NK-92 treated with Interleukin-12 subunit alpha and Interleukin-12 subunit beta, amount 100 ng/mL, for 24 hours (cell line): ENCODE measurements at regions not wholly inside any gene's neighbourhood (a gene's known extent, or its start where the extent isn't known, plus 50 kb on each side); places are given as distances from the start of the nearest gene placed in this dataset.
"Not testable (repeated sequence)": the region's sequence is repeated elsewhere in the genome, so short reads cannot be mapped to it uniquely, and the experiment has no call there.

Experiments
- DNase-seq: peaks from one replicate; lab custom pipeline; 2025; lab: John Stamatoyannopoulos, UW

DNA sequence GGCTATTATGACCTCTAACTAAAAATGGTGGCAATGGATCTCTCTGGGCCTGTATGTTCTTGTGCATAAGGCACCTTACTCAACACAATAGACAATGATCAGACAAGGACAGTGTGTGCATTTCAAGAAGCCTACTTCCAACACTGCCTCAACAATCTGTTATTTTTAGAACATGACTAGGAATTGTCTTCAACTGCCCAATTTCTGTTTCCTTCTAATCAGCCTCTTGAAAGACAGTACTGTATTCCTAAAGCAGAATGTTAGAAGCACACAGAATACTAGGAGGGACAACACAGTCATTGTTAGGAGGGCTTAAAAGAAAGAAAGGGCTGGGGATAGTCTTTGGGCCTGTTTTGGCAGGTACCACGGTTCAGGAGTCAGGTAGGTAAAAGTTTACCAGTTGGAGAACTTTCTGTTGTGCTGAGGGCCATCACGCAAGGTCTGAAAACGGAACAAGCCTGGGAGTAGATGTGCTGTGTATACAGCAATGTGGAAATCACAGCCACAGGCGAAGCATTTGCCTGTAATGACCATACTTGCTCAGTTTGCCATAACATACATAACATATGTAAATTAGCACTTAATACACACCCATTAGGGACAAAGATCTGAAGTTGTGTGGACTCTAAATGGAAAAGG lies 100.8 kb upstream of the ATXN3L start:
- no peak for DNase-seq

DNA sequence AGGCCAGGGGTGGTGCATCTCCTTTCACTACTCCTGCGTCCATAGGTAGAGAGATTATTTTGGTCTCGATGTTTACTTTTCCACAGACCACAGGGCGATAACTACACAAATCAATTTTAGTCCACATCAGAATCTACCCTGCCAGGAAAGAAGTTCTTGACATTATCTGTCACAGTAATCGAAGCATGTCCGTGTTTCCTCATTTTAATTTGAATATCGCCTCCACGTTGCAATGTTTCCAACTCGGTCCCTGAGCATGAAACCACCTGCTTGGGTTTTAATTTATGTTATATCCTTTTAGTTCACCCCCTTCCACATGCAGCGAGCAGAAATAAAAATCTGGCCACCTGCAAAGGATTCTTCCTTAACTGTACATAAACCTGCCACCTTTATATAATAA lies 100.1 kb upstream of the ATXN3L start:
- no peak for DNase-seq

GRCh38 chrX:13419276-13419675 lies 99.4 kb upstream of the ATXN3L start:
- no peak for DNase-seq

DNA sequence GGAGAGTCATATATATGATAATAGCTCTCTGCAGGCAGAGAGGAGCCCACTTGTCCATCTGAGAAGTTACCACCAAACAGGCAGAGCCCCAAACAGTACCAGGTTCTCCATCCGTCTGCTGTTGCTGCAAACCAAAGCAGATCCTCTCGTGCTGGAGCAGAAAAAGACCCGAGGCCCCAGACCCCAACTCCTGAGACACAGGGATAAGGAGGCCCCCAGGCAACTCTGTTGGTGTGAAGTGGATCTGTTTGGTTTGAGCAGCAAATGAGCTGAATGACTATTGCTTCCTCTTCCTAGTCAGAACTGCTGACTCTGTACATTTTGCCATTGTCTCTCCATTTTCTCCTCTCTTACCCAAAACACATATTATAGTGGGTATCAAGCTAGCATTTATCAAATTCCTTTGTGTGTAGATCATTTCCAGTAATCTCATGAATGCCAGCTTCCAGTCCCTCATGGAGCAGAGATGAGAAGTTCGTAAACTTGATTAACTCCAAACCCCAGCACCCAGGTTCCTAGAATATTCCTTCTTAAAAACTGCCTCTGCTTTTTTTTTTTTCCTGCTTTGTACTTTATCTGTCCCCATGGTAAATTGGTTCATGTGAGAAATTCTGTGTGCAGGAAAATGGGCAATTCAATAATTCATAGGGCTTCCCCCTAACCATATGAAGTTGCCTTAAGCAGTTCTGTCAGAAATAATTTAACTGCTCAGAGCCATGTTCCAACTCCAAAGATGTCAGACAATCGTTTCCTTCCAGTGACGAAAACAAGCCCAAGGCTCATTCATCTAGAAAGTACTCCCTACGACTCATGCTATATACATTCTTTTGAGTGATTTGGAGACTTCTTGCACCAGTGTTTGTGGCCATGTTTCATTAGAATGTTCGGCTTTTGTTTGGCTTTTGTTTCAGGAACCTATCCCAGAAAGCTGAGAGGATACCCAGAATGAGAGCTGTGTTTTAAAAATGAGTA lies 98.6 kb upstream of the ATXN3L start:
- DNase-seq: no peak

- no peak for DNase-seq
Observed at GRCh38 chrX:13415509-13415908, 95.7 kb upstream of the ATXN3L start.

GRCh38 chrX:13414006-13414647 lies 94.3 kb upstream of the ATXN3L start:
- DNase-seq: no peak

DNA sequence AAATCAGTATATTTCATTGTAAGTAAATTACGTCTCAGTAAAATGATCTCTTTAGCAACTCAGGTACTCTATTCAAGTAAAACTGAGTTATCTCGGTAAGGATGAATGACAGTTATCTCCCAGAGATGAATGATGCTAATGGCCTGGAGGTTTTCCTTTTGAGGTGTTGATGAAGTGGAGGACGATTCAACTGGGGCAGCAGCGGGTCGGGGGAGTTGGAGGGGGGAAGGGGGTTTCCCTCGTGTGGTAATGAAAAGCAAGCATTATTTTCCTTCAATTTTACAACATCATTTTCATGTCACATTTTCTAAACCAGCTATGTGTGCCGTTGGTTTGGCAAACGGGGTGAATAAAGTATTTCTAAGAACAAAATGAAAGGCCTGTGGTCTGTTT lies 92.4 kb upstream of the ATXN3L start:
- DNase-seq: no peak

GRCh38 chrX:13411496-13412207 lies 91.8 kb upstream of the ATXN3L start:
- no peak for DNase-seq

DNA sequence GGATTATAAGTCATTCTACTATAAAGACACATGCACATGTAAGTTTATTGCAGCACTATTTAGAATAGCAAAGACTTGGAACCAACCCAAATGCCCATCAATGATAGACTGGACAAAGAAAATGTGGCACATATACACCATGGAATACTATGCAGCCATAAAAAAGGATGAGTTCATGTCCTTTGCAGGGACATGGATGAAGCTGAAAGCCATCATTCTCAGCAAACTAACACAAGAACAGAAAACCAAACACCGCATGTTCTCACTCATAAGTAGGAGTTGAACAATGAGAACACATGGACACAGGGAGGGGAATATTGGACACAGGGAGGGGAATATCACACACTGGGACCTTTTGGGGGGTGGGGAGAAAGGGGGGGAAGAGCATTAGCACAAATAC lies 88.7 kb upstream of the ATXN3L start:
- not testable (repeated sequence) for DNase-seq

DNA sequence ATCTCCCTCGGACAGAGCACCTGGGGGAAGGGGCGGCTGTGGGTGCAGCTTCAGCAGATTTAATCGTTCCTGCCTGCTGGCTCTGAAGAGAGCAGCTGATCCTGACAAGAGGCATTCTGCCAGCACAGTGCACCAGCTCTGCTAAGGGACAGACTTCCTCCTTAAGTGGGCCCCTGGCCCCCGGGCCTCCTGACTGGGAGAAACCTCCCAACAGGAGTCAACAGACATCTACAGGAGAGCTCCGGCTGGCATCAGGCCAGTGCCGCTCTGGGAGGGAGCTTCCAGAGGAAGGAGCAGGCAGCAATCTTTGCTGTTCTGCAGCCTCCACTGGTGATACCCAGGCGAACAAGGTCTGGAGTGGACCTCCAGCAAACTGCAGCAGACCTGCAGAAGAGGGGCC lies 84.9 kb upstream of the ATXN3L start:
- DNase-seq: not testable (repeated sequence)

GRCh38 chrX:13404364-13404763 lies 84.5 kb upstream of the ATXN3L start:
- no peak for DNase-seq

DNA sequence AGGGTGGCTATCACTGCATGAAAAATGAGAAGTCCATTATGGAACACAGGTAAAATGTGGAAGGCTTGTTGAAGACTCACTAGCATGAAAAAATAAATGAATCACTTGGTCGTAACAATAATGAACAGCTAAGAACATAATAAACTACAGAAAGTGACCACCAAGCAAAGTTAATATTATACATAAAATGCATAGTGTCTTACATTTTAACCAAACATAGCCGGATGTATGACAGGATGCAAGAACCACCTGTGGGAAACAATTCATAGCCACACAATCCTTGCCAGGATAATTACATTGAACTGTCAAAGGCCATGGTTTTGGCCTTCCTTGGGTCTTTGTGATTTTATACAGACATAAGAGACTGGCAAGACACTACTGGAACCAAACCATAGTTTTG lies 81.9 kb upstream of the ATXN3L start:
- no peak for DNase-seq

- DNase-seq: no peak
Observed at GRCh38 chrX:13398839-13399238, 79.0 kb upstream of the ATXN3L start.

- DNase-seq: peak; percentile 18
Observed at GRCh38 chrX:13397878-13398818, 78.3 kb upstream of the ATXN3L start.

GRCh38 chrX:13396924-13397323 lies 77.1 kb upstream of the ATXN3L start:
- no peak for DNase-seq

GRCh38 chrX:13389501-13389900 lies 69.6 kb upstream of the ATXN3L start:
- DNase-seq: no peak

GRCh38 chrX:13387666-13388494 lies 68.0 kb upstream of the ATXN3L start:
- no peak for DNase-seq

- DNase-seq: no peak
Observed at GRCh38 chrX:13386636-13387035, 66.8 kb upstream of the ATXN3L start.

DNA sequence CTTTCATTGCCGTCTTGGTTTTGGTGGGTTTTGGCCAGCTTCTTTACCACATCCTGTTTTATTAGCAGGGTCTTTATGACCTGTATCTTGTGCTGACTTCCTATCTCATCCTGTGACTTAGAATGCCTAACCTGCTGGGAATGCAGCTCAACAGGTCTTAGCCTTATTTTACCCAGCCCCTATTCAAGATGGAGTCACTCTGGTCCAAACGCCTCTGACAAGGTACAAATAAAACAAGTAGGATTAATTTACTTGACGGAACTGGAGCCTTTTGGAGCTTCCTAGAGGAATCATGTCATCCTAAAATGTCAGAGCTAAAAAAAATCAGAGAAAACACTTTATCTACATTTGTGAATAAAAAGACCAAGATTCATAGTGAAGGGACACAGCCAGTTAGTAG lies 66.2 kb upstream of the ATXN3L start:
- no peak for DNase-seq

GRCh38 chrX:13383907-13384306 lies 64.1 kb upstream of the ATXN3L start:
- no peak for DNase-seq
